Lung (tissue), 11 donors: ENCODE measurements at regions not wholly inside any gene's neighbourhood (a gene's known extent, or its start where the extent isn't known, plus 50 kb on each side); places are given as distances from the start of the nearest gene placed in this dataset.
"Not testable (repeated sequence)": the region's sequence is repeated elsewhere in the genome, so short reads cannot be mapped to it uniquely, and the experiment has no call there.

Source experiments
- ATAC-seq: fragments of 200-7000 bp; cut with Tn5 transposase; one replicate; pipeline ENCODE4 v1.9.1; 2020; ENCODE audit warnings: moderate number of reproducible peaks; ENCODE audit not compliant: insufficient read depth, low FRiP score
- DNase-seq, 3 donors: peaks; one replicate each; pipeline ENCODE4 v3.0.0-alpha.2; 2013 to 2017
- H3K27ac ChIP-seq, 2 donors: one replicate each; pipeline ENCODE4 v1.5.1; 2013; ENCODE audit warnings: mild to moderate bottlenecking in 2 of 2, moderate library complexity in 2 of 2, control low read depth in 1 of 2, inconsistent platforms in 1 of 2, low read depth in 1 of 2, low read length in 1 of 2
- H3K27me3 ChIP-seq, 3 donors: one replicate each; pipeline ENCODE4 v1.5.1; 2013; ENCODE audit warnings: low read length in 2 of 3; ENCODE audit not compliant: control insufficient read depth in 3 of 3, insufficient read depth in 3 of 3
- H3K36me3 ChIP-seq, 4 donors: one replicate each; pipeline ENCODE4 v1.5.1; 2013; ENCODE audit warnings: low read length in 4 of 4, mild to moderate bottlenecking in 1 of 4, moderate library complexity in 1 of 4; ENCODE audit not compliant: control insufficient read depth in 4 of 4, insufficient read depth in 4 of 4
- H3K4me1 ChIP-seq, 5 donors: one replicate each; pipeline ENCODE4 v1.5.1; 2013; ENCODE audit warnings: low read length in 5 of 5, mild to moderate bottlenecking in 2 of 5, moderate library complexity in 1 of 5; ENCODE audit not compliant: control insufficient read depth in 5 of 5, insufficient read depth in 5 of 5
- H3K4me3 ChIP-seq: one replicate; pipeline ENCODE4 v1.5.1; 2013; ENCODE audit warnings: mild to moderate bottlenecking, control low read depth, moderate library complexity
- H3K9ac ChIP-seq, 2 donors: one replicate each; pipeline ENCODE4 v1.5.1; 2013; ENCODE audit warnings: low read length in 2 of 2, control low read depth in 1 of 2; ENCODE audit not compliant: insufficient read depth in 1 of 2
- H3K9me3 ChIP-seq, 4 donors: one replicate each; pipeline ENCODE4 v1.5.1; 2013; ENCODE audit warnings: low read length in 3 of 4, mild to moderate bottlenecking in 1 of 4, moderate library complexity in 1 of 4; ENCODE audit not compliant: control insufficient read depth in 4 of 4, insufficient read depth in 3 of 4
- WGBS, 2 donors: extraction: QIAGEN DNeasy Blood & Tissue Kit; methylation state at CpG; one replicate each; pipeline ENCODE4 v1.1.7; 2013; 5-methylcytosine and 5-hydroxymethylcytosine counted together
- TF ChIP-seq, protein P1 (sequence below): IDR thresholded peaks from 2 replicates; pipeline ENCODE4 v1.5.1; 2012; ENCODE audit warnings: mild to moderate bottlenecking; ENCODE audit errors: control extremely low read depth, extremely low read depth
- donor health status: control.
- donor health status: control.
- donor health status: Bipolar disorder and iron deficiency.
- donor health status: healthy.
- donor health status: DM: yes; HTN: yes; CAD: no.

GRCh38 chr16:55018881-55019280, 88.2 kb downstream of the IRX5 start:
- H3K9me3 ChIP-seq: peaks cover 0 to 8% (median under 1%) of the 10 kb centered on the region in 4 donors
- no peak overlapping the region for H3K27ac ChIP-seq
- DNase-seq (no peak), ATAC-seq (no peak)
- H3K36me3 ChIP-seq: no peaks in the 10 kb centered on the region
- no peak overlapping the region for H3K4me3 ChIP-seq
- peaks cover 0 to 4% (median 0%) of the 10 kb centered on the region in 3 donors for H3K27me3 ChIP-seq
- TF ChIP-seq, protein P1, sequence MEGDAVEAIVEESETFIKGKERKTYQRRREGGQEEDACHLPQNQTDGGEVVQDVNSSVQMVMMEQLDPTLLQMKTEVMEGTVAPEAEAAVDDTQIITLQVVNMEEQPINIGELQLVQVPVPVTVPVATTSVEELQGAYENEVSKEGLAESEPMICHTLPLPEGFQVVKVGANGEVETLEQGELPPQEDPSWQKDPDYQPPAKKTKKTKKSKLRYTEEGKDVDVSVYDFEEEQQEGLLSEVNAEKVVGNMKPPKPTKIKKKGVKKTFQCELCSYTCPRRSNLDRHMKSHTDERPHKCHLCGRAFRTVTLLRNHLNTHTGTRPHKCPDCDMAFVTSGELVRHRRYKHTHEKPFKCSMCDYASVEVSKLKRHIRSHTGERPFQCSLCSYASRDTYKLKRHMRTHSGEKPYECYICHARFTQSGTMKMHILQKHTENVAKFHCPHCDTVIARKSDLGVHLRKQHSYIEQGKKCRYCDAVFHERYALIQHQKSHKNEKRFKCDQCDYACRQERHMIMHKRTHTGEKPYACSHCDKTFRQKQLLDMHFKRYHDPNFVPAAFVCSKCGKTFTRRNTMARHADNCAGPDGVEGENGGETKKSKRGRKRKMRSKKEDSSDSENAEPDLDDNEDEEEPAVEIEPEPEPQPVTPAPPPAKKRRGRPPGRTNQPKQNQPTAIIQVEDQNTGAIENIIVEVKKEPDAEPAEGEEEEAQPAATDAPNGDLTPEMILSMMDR: no peak
- WGBS, 2 donors: 83 to 90% methylated on average over 24 of the region's 24 CpGs
- peaks cover 0 to 3% (median 0%) of the 10 kb centered on the region in 5 donors for H3K4me1 ChIP-seq
- H3K9ac ChIP-seq: no peak overlapping the region

DNA sequence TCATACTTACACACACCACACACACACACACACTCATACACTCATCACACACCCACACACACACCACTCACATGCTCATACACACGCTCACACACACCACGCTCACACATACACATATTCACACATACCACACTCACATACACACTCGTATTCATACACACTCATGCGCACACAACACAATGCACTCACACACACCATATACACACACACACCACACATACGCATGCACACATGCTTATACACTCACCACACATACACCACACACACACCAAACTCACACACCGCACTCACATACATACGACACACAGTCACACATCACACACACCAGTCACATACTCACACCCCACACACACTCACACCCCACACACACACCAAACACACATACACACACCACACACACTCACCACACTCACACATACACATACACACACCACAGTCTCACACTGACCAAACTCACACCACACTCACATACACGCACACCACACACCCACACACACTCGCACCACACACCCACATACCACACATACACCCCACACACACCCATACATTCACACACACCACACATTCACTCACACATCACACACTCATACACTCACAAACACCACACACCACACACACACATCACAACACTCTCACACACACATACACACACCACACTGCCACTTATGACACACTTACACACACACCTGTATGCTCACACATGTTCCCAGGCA, 88.9 kb downstream of the IRX5 start:
- Histone ChIP-seq H3K9ac (no peak overlapping the region), H3K36me3 (no peaks in the 10 kb centered on the region), H3K9me3 (peaks cover 0 to 8% (median under 1%) of the 10 kb centered on the region in 4 donors), H3K27me3 (peaks cover 0 to 4% (median 0%) of the 10 kb centered on the region in 3 donors), H3K4me1 (peaks cover 0 to 3% (median 0%) of the 10 kb centered on the region in 5 donors), H3K4me3 (no peak overlapping the region), H3K27ac (no peak overlapping the region)
- 95 to 97% methylated on average over 9 of the region's 9 CpGs for WGBS, 2 donors
- ATAC-seq: no peak
- TF ChIP-seq, protein P1: no peak
- no peak for DNase-seq

GRCh38 chr16:55021595-55022475, 91.2 kb downstream of the IRX5 start:
- ATAC-seq (no peak), DNase-seq (no peak)
- 57 to 71% methylated on average over 11 of the region's 11 CpGs for WGBS, 2 donors

GRCh38 chr16:55027260-55027659, 96.6 kb downstream of the IRX5 start:
- not testable (repeated sequence) for H3K36me3 ChIP-seq, ATAC-seq, H3K9me3 ChIP-seq, H3K27ac ChIP-seq, H3K4me3 ChIP-seq, H3K4me1 ChIP-seq, H3K27me3 ChIP-seq, DNase-seq, H3K9ac ChIP-seq

More at GRCh38 chr16:55021595-55022475, 91.2 kb downstream of the IRX5 start:
- Histone ChIP-seq H3K27ac (no peak overlapping the region), H3K27me3 (no peaks in the 10 kb centered on the region), H3K36me3 (no peaks in the 10 kb centered on the region), H3K9ac (no peak overlapping the region), H3K4me3 (no peak overlapping the region), H3K4me1 (peaks cover 0 to 3% (median 0%) of the 10 kb centered on the region in 5 donors), H3K9me3 (peaks cover 0 to 8% (median under 1%) of the 10 kb centered on the region in 4 donors)
- TF ChIP-seq, protein P1: no peak
